NCI-H187 (cell line): ENCODE measurements at regions not wholly inside any gene's neighbourhood (a gene's known extent, or its start where the extent isn't known, plus 50 kb on each side); places are given as distances from the start of the nearest gene placed in this dataset.
"Not testable (repeated sequence)": the region's sequence is repeated elsewhere in the genome, so short reads cannot be mapped to it uniquely, and the experiment has no call there.

Experiments
- DNase-seq, 2 experiments: peaks; one replicate each; lab custom pipeline; 2025; lab: John Stamatoyannopoulos, UW

DNA sequence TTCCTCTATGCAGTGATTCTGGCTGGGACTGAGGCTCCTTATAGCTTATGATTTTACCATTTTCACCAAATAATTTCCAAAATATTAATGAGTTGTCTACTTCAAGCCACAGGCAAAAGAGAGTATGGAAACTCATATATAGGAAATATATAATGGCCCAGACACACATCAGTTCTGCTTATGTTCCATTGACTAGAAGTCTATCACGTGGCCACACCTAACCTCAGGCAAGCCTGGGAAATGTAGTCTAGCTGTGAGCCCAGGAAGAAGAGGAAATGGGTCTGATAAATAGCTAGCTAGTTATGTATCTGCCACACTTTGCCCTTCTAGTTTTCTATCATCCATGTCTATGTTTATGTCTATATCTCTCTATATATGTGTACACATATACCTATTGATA is 195.1 kb downstream of the OTOL1 start:
- DNase-seq, result no peak

DNA sequence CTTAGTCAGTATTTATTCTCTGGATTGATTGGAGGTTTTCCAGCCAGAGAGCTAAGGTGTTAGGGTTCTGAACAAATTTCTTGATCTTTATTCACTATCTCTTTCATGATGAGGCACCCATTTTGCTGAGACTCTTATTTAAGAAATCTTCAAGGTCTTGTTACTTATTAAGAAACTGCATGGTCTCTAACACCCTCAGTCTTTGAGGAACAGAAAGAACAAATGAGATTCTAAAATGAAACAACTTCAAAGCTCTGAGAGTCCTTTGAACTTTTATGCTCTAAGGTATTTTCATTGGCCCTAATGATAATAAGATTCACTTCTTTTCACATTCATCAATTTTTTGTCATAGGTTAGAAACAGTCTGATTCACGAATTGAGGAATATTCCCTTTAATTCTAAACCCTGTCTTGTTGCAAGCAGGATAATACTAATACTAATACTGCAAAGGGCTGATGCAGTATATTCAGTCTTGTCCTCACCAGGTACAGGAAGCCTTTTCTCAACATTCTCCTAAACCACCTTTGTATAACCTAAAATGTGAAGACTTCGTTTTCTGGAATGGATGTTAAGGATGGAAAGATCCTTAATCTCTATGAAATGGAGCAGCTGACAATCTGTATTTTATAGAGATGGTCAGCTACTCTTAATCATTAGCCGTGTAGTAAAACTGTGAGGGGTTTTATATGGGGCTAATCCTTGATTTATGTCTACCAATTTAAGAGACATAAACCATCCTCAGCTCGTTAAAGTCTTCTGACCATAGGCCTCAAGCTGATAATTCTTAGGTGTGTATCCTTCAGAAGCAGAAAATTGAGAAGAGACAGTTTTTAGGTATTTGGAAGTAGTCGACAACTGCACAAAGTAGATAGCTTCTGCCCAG is 198.3 kb downstream of the OTOL1 start:
- DNase-seq, result no peak

DNA sequence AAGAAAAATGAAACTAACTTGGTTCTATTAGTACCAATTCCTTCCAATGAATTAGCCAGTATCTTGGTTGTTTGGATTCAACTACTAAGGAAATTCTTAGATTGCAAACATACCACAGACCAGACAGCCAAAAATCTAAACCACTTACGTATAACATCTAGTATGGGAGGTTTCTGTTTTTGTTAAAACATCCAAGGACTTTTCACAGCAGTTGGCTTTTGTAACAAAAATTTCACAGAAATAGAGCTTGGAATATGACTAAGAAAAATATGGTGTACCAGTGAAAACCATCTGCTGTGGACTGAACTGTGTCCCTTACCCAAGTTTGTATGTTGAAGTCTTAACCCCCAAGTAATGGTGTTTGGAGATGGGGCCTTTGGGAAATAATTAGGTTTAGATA is 199.2 kb downstream of the OTOL1 start:
- no peak for DNase-seq

DNA sequence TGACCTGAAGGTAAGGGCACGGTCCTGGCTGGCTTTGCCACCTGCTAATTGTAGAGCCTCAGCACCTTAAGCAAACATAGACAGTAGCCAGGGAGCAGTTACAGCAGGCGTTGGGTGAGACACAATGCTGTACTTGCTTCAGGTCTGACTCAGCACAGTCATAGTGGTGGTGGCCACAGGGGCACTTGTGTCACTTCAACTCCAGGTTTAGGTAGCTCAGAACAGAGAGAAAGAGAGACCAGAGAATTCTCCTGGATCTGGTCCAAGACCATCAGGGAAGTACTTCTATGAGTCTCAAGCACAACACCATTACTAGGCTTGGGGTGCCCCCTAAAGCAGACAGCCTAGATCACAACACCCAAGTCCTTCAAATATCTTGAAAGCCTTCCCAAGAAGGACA is 204.4 kb downstream of the OTOL1 start:
- no peak for DNase-seq

DNA sequence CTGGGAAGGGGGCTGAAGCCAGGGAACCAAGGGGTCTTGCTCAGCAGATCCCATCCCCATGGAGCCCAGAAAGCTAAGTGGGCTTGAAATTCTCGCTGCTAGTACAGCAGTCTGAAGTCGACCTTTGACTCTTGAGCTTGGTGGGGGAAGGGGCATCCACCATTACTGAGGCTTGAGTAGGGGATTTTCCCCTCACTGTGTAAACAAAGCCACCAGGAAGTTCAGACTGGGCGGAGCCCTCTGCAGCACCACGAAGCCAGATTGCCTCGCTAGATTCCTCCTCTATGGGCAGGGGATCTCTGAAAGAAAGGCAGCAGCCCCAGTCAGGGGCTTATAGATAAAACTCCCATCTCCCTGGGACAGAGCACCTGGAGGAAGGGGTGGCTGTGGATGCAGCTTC is 210.6 kb downstream of the OTOL1 start:
- not testable (repeated sequence) for DNase-seq

DNA sequence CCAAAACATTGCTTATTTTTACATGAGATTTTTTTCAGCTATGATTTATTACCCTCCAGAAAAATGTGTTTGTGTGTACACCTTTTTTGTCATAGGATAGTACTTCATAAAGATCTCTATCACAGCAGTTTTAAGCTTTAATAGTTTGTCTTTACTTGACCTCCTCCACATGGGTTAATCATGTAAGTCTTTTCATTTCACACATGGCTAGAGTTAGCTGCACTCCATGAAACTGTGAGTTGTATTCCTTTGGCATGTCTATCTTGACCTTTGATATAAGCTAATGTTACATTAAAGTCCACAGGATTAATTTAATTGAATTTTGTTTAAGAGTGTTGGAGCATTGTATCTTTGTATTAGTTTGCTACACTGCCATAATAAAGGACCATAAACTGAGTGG is 217.1 kb downstream of the OTOL1 start:
- no peak for DNase-seq

DNA sequence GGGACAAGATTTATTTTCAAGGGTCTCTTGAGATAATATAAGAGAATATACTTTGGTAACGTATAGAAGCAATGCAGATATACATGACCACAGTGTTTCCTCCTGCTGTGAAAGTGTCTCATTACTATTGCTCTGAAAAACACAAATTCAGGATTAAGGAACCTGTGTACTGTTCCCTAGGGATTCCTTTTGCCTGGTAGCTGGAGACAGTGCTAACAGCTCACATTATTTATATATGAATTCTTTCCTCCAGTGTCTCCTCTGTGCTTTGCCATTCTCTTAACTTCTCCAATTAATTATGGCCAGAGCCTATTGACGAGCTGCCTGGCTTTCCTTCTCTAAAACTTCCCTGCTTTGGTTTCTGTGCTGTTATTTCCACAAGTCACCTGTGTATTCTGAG is 235.4 kb downstream of the OTOL1 start:
- no peak for DNase-seq

DNA sequence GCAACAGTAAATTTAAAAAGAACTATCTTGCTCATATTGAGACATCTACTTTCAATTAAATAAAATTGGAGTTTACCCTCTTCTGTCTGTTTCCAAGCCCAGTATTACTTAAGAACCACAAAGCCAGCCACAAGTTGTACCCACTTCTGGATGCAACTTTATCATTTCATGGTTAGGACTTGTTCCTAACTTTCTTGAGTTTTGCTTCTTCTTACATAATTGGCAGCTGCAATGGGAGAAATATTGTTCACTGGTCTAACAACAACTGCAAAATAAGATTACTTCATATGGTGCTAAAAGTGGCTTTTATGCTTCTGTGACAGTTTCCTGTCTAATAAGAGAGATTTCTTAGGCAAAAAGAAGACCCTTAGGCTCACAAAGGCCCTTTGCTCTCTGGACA is 240.6 kb downstream of the OTOL1 start:
- DNase-seq, result no peak

DNA sequence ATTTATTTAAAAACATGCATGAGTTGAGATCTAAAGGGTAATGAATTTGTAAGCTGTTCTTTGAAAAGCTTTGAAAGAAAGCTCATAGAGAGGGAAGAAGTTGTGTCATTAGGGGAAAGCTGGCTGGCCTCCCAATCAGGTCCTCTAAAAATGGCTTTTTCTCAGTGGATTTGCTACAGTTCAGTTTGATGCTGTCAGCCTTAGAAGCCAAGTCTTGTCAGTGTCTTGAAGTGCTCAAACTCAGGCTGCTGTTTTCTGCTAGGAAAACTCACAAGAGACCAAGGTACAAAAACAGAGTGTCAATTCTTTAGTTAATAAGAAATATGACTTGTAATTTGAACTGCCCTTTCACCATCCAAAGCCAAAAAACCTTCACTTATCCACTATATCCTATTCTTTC is 243.8 kb downstream of the OTOL1 start:
- DNase-seq, result no peak

DNA sequence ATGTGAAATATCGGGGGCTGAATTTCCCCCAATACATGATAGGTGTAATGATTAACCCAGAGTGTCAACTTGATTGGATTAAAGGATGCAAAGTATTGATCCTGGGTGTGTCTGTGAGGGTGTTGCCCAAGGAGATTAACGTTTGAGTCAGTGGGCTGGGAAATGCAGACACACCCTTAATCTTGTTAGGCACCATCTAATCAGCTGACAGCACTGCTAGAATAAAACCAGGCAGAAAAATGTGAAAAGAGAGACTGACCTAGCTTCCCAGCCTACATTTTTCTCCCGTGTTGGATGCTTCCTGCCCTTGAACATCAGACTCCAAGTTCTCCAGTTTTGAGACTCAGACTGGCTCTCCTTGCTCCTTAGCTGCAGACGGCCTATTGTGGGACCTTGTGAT is 247.8 kb downstream of the OTOL1 start:
- no peak for DNase-seq

DNA sequence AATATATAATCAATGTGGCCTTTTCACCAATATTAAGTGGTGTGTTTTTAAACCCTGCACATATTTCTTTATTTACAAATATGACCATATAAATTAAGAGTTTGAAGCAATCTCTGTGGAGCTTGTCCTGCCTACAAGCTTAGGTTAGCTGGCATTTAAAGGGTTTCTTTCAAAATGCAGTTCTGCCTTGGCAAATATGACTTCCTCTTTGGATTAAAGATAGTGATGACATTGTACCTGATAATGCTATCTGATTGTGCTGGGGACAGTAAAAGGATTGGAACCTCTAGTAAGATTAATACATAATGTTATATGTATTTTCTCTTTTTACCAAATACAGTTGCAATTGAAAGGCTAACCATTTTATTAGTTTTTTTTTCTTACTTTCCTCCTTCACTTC is 249.1 kb downstream of the OTOL1 start:
- no peak for DNase-seq

DNA sequence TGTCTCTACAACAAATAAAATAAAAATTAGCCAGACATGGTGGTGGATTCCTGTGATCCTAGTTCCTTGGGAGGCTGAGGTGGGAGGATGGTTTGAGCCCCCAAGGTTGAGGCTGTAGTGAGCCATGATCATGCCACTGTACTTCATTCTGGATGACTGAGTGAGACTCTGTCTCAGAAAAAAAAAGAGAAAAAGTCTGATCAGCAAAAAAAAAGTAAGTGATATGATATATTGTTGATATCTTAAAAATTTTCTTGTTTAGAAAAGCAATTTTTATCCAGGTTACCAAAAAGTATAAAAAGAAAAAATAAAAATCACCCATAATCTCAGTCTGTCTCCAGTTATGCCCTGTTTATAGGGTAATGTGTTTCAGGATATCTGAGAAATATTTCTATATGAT is 251.4 kb downstream of the OTOL1 start:
- no peak for DNase-seq

DNA sequence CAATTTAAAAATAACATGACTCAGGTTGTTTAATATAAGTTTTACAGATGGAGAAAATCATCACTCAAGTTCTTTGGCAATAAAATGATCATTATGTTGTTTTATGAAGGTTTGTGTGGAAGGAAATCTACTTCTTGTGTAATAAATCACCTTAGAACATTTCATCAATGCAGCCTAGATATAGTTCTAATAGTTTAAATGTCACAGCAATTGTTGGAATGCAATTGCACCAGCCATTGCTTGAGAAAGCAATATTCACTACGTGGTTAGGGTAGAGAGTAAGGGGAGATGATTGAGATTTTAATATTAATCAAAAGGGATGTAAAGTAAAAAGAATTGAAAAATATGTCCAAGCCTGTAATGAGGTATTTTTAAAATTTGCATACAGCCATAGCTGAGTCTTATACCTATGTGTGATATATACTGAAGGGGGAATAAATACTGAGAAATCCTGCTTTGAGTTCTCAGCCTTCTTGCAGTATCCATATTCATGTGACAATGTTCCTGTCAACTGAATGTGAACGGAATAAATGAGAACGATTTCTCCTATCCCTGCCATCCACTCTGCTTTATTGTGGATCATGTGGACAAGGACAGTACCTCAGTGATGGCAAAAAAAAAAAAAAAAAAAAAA is 257.9 kb downstream of the OTOL1 start:
- DNase-seq, result no peak

DNA sequence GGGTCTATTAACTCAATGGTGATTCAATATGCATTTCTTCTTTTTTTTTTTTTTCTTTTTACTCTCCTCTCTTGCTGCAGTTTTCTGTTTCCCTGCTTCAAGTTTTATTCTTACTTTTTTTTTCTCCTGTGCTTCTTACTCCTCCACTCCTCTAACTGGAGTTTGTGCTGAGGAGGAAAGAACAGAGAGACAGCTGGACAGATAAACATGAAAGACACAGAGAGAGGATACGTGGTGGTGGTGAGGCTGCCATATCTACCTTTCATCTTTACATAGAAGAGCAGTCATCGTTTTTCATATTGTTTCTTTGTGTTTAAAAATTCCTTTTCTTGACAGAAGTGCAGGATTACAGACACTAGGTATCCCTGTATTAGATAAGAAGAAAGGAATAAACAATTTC is 262.8 kb downstream of the OTOL1 start:
- DNase-seq, result no peak

DNA sequence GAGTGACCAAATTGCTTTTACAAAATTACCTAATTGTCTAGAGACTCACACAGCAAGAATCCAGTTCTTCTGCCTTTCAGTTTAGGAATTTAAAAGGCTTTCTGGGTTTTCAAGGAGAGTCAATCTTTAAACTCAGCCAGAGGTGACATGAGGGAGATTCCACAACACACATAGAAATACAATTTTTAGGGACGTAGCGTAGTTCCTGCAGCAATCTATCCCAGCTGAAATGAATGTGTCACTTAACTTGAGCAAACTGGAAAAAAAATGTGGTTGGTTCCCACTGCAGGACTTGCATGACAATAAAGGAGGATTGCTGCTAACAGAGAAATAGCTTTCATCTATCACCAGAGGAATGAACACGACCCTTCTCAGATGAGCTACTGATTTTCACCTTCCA is 269.7 kb downstream of the OTOL1 start:
- DNase-seq, result no peak

DNA sequence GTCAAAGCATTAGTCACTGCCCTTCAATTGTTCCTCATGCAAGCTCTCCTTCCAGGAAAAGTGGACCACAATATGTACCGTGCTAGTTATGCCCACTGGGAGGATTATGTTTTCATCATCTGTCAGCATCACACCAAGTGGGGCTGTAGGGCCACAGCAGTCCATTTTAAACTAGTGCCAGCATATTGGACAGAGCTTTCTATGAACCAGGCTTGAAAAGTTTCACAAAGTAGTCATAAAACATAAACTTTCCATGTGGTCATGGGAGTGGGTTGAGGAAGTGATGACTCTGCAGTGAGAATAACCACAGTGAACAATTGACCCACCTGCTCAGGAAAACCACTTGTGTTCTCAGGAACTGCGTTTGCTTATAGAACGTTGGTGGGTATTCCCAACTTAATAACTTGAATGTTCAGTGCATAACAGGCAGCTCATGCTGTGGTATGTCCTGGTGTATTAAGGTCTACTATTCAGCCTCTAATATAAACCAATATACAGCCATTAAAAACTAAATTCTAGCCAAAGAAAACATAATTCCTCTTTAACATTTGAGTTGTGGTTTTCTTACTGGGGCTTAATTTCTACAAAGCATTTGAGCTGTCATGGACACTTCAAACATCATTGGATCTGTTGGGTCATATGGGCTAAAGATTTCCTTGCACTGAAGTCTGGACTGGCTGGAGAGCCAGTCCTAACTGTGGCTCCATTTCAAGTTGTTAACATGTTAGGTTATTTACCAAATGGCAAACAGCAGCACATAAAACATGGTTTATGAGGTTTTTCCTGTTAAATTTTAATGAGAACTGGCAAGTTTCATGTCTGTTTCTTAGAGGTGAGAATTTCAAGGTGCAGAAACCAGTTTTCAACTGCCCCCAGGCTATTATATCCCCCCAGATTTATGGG is 274.1 kb downstream of the OTOL1 start:
- DNase-seq, result no peak

DNA sequence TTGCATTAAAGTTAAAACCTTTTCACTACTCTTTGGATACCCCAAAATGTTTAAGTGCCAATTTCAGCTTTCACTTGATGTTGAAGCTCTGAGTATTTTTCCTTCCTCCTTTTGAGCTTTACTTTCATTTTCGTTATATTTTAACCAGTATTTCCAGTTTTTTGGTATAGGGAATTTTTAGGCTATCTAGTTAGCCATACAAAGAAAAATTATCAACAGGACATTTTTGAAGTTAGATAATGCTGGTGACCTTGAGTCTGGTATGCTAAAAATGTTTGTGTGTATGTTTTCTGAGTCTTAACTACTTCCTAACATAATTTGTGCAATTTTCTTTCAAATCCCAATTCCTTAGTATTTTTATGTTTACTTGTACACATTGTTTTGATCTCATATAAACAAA is 284.8 kb downstream of the OTOL1 start:
- no peak for DNase-seq

DNA sequence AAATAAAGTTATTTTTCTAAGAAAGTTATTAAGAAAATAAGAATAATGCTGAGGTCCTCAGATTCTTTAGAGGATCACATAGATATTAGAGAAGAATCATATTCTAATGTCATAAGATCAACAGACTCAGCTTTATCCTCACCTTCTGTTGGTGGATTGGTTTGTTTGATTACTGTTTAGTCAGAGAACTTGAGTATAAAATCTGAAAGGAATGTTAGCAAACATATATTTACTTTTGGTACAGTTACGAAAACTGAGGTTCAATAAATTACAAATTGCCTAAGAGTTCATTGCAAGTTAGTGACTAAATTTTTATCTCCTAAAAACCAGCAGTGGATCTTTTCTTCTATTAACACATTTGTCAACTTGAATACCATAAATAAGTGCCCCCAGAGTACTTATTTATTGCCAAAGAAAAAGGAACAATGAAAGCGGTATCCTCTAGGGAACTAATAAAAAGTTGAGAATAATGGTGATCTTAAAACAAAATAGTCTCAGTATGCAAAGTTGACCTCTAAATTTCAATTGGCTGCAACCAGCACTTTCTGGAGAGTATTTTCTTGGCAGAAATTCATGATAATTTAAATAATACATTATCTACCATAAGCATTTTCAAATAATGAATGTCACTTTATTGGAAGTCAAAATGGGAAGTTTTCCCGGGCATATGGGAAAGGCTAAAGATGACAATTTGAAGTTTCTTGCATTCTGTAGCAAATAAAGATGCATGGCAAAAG is 296.8 kb downstream of the OTOL1 start:
- DNase-seq, result no peak

DNA sequence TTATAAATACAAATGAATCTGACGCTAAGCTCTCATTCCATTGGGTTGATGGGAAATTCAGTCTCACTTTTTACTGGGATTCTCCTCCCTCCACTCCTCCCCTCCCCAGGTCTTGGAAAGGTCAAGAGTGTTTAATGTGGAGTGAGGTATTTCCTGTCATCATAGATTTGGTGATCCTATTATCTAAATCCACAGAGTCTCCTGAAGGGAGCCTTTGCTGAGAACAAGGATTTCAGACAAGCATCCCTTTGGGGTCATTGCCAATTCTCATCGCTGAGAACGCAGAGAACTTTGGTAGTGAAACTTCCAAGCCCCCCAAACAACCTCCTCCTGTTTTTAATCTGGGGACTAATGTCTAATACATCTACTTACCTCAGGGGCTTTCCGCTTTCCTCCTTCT is 297.9 kb downstream of the OTOL1 start:
- DNase-seq, result no peak

DNA sequence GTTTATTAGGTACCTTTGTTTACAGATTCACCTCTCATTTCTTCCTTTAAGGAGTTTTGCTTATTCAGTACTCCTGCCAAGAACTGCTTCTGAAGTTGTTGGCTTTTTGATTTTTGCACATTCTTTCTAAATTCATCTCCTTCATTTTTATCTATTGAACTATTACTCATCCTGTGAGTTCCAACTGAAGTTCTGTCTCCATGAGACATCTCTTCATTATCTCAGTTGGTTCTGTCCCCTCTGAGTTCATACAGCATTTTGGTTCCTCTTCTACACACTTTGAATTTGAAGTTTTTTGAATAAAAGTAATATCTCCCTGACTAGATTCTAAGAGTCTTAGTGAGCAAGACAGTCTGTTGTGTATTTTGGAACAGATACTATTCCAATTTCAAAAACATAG is 299.7 kb downstream of the OTOL1 start:
- DNase-seq, result no peak

DNA sequence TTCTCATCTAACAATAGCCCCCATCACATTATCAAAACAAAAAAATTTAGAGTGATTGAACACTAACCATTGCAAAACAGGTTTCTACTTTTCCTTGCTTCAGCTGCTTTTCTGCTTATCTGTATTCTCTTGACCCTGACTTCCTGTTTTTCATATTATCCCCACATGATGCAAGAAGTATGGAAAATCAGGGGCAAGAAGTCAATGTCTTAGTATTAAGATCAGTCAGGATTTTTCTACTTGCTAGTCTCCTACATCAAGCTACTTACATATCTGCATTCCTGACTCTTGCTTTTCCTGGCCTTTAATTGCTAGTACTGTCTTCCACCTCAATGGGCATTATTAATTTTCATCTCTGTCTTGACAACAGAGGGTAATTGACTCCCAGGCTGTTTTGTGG is 300.2 kb downstream of the OTOL1 start:
- no peak for DNase-seq

DNA sequence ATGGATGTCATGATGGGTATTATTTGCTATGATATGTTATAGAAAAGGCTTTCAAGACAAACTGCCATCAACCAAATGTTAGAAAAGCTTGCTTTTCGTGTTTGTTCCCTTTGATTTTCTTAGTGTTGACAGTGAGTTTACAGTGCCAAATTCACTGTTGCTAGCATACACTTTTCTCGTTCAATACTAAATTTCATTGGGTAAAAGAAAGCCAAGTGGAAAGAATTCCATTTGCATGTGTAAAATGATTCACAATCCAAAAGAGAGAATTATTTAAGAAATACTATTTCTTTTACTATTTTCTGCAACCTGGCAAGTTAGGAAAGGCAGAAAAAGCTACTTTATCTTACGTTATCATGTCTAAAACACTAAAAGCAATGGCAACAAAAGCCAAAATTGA is 301.4 kb downstream of the OTOL1 start:
- DNase-seq, result no peak
